SK-N-MC (cell line): ENCODE measurements at regions not wholly inside any gene's neighbourhood (a gene's known extent, or its start where the extent isn't known, plus 50 kb on each side); places are given as distances from the start of the nearest gene placed in this dataset.
A peak's percentile ranks its signal among the peaks of the same experiment; 100 is the strongest.
"Not testable (repeated sequence)": the region's sequence is repeated elsewhere in the genome, so short reads cannot be mapped to it uniquely, and the experiment has no call there.

Experiments used
- DNase-seq: peaks from one replicate; pipeline ENCODE4 v3.0.0-alpha.2; 2011; ENCODE audit warnings: low read depth, low spot score
- H3K27ac ChIP-seq: fragments of 200-600 bp; sonication (generic); 2 replicates; pipeline ENCODE4 v1.5.1; 2016; ENCODE audit warnings: mixed run types
- H3K36me3 ChIP-seq: fragments of 200-600 bp; sonication (generic); 2 replicates; pipeline ENCODE4 v1.6.1; 2017; ENCODE audit warnings: antibody characterized with exemption, low read length, mixed read lengths; ENCODE audit not compliant: insufficient read depth
- H3K4me3 ChIP-seq: fragments of 200-600 bp; sonication (generic); 2 replicates; pipeline ENCODE4 v1.5.1; 2016
- H3K9ac ChIP-seq: fragments of 200-600 bp; sonication (generic); 2 replicates; pipeline ENCODE4 v1.8.0; 2017; ENCODE audit warnings: mixed run types, mixed read lengths; ENCODE audit not compliant: insufficient read length
- H3K9me3 ChIP-seq: fragments of 200-600 bp; sonication (generic); 2 replicates; pipeline ENCODE4 v1.6.1; 2017; ENCODE audit warnings: low read depth, mild to moderate bottlenecking, antibody characterized with exemption, low read length, moderate library complexity, mixed read lengths
- EZH2 ChIP-seq: fragments of 200-600 bp; sonication (generic); IDR thresholded peaks from one replicate; pipeline ENCODE4 v1.6.1; 2017; ENCODE audit warnings: antibody characterized with exemption
- FOXP2 ChIP-seq: optimal IDR thresholded peaks from 2 replicates; pipeline ENCODE3; 2011; ENCODE audit warnings: mild to moderate bottlenecking, moderate library complexity; ENCODE audit not compliant: insufficient read depth; ENCODE audit errors: extremely low read length, control extremely low read depth
- POLR2AphosphoS5 ChIP-seq: IDR thresholded peaks from 2 replicates; pipeline ENCODE4 v1.6.1; 2012; ENCODE audit warnings: mild to moderate bottlenecking, low read depth, low read length, borderline replicate concordance

DNA sequence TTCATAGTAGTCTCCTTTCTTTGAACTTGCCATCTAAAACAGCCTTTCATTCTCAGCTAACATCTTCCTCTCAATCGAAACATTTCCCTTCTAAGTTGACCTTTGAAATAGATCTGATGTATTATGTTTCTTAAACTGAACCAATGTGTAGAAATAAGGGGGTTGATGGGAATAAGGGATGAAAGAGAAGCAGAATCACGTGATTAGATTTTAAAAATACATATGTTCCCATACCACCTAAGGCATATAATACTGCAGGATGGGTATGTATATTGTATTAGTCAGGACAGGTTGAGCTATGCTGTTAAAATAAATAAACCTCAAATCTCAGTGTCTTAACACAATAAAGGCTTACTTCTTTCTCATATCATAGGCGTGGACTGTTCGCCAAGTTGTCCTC is 207.5 kb upstream of the SRD5A2 start:
- no peak overlapping the region for H3K4me3 ChIP-seq
- TF ChIP-seq EZH2 = no peak
- TF ChIP-seq POLR2AphosphoS5 = no peak
- no peak for TF ChIP-seq FOXP2
- no peak for DNase-seq
- no peak overlapping the region for H3K27ac ChIP-seq
- no peaks in the 10 kb centered on the region for H3K9me3 ChIP-seq
- no peaks in the 10 kb centered on the region for H3K36me3 ChIP-seq
- no peak overlapping the region for H3K9ac ChIP-seq

DNA sequence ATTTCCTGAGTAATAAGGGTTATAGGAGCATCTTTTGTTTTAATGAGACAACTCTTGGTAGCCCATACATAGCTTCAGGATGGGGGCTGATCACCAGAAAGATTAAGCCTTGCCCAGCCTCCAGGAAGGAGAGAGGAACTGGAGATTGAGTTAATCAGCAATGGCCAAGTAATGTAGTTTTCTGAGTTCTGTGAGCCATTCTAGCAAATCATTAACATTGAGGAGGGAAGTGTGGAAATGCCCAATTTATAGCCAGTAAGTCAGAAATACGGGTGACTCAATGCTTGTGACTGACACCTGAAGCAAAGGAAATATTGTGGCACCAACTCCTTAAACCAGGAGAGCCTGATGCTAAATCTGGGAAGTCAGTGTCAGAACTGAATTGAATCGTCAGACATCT is 205.1 kb upstream of the SRD5A2 start:
- DNase-seq = no peak
- Histone ChIP-seq H3K4me3 (no peak overlapping the region), H3K36me3 (no peaks in the 10 kb centered on the region), H3K27ac (no peak overlapping the region), H3K9me3 (no peaks in the 10 kb centered on the region), H3K9ac (no peak overlapping the region)
- TF ChIP-seq FOXP2 (no peak), POLR2AphosphoS5 (no peak), EZH2 (no peak)

DNA sequence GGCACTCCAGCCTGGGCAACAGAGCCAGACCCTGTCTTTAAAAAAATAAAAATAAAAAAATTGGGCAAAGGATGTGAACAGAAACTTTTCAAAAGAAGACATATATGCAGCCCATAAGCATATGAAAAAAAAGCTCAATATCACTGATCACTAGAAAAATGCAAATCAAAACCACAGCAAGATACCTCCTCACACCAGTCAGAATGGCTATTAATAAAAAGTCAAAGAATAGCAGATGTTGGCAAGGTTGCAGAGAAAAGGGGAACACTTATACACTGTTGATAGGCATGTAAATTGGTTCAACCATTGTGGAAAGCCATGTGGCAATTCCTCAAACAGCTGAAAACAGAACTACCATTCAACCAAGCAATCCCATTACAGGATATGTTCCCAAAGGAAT is 204.1 kb upstream of the SRD5A2 start:
- TF ChIP-seq POLR2AphosphoS5 (no peak), FOXP2 (no peak), EZH2 (no peak)
- no peak overlapping the region for H3K9ac ChIP-seq
- no peaks in the 10 kb centered on the region for H3K9me3 ChIP-seq
- no peak overlapping the region for H3K27ac ChIP-seq
- H3K36me3 ChIP-seq = no peaks in the 10 kb centered on the region
- H3K4me3 ChIP-seq = no peak overlapping the region
- DNase-seq = no peak

DNA sequence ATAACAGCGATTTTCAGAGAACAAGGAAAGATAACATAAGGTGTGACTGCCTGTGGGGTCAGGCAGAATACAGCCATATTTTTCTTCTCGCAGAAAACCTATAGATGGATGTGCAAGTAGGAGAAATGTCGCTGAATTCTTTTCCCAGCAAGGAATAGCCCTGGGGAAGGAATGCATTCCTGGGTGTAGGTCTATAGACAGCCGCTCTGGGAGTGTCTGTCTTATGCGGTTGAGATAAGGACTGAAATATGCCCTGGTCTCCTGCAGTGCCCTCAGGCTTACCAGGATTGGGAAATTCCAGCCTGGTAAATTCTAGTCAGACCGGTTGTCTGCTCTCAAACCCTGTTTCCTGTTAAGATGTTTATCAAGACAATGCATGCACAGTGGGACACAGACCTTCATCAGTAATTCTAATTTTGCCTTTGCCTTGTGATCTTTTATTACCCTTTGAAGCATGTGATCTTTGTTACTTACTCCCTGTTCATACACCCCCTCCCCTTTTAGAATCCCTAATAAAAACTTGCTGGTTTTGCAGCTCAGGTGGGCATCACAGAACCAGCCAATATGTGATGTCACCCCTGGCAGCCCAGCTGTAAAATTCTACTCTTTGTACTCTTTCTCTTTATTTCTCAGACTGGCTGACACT is 202.8 kb upstream of the SRD5A2 start:
- not testable (repeated sequence) for H3K4me3 ChIP-seq, H3K36me3 ChIP-seq, H3K27ac ChIP-seq, H3K9me3 ChIP-seq, H3K9ac ChIP-seq
- DNase-seq = peak; percentile 63

DNA sequence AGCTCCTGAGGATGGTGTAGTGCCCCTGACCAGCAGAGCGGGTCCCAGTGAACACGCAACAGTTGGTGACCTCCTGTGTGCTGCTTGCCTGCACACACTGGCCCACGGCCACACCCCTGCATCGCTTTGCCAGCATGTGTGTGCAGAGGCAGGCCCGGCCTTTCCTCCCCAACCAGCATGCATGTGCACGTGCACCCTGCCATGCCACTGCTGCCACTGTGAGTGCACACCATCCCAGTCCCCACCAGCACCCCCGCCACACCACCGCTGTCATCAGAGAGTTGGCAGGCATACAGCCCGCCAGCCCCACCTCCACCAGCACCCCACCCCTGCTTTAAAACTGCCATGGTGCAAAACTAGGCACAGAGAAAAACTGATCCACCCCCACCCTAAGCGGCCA is 197.4 kb upstream of the SRD5A2 start:
- H3K9ac ChIP-seq = no peak overlapping the region
- DNase-seq = no peak
- no peaks in the 10 kb centered on the region for H3K9me3 ChIP-seq
- TF ChIP-seq EZH2 (no peak), POLR2AphosphoS5 (no peak), FOXP2 (no peak)
- no peak overlapping the region for H3K4me3 ChIP-seq
- no peaks in the 10 kb centered on the region for H3K36me3 ChIP-seq
- no peak overlapping the region for H3K27ac ChIP-seq

DNA sequence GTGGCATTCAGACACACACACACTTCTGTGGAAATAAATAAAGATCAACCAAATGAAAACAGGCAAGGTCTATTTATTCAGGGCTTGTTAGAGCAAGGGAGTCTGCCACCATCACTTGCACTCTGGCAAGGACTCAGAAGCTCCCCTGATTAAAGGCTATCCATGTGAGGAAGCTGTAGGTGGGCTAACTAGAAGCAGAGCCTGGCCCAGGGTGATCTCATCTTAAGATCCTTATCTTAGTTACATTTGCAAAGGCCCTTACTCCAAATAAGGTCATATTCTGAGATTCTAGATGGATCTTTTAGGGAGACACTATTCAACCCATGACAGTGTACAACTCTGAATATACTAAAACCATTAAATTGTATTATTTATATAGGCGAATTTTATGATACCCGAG is 190.0 kb upstream of the SRD5A2 start:
- H3K4me3 ChIP-seq = no peak overlapping the region
- TF ChIP-seq EZH2 (no peak), FOXP2 (no peak), POLR2AphosphoS5 (no peak)
- H3K9me3 ChIP-seq = no peaks in the 10 kb centered on the region
- H3K9ac ChIP-seq = no peak overlapping the region
- no peak for DNase-seq
- no peaks in the 10 kb centered on the region for H3K36me3 ChIP-seq
- H3K27ac ChIP-seq = no peak overlapping the region

DNA sequence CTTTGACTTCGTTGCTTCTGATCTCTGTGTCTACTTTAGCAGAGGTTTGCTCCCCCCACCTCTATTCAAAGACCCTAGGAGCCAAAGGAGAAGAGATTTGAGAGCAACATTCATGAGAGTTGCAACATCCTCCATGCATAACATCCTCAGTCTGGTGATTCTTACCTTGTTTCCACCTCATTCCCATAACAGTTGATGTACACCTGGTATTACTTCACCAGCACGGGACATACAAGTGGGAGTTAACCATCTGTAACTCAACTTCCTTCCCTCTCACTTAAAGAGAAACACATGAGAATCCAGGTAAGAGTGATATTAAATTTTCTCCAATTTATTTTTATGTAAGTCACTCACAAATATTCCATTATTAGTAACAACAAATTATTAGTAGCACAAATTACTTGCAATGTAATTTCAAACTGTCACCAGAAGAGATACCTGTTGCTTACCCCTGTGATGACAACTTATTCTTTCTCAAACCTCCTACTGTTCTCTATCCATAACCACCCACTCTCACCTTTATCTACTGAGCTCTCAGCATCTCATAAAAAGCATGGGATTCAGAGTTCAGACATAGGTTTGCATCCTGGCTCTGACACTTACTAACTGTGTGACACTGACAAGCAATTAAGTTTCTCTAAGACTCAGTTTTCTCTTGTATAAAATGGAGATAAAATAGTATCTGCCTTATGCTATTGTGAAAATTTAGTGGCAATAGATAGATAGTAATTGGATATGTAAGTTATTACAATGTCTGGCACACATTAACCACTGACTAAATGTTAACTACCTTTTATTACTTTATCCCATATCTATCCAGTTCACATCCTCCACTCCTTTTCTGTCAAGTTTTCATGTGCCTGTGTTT is 184.6 kb upstream of the SRD5A2 start:
- Histone ChIP-seq H3K9me3 (no peaks in the 10 kb centered on the region), H3K4me3 (no peak overlapping the region), H3K36me3 (no peaks in the 10 kb centered on the region), H3K27ac (no peak overlapping the region), H3K9ac (no peak overlapping the region)
- no peak for DNase-seq
- TF ChIP-seq EZH2 = no peak
- TF ChIP-seq FOXP2 = no peak
- TF ChIP-seq POLR2AphosphoS5 = no peak

DNA sequence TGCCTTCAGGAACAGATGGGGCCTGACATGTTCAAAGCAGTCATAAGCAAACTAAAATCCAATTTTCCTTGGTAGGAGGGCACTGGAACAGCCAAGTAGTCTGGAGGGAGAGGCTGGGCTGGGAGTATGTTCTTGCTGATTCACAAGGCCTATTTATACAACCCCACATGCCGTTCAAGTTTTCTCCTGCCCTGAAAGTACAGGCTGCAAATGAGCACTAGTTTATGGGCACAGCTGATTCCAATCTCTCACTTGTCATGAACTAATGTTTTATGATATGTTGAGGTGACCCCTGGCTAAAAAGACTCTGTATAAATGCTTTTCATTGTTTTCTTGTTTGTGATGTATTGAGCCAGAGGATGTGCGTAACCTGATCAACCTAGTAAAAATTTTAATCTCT is 183.4 kb upstream of the SRD5A2 start:
- no peaks in the 10 kb centered on the region for H3K9me3 ChIP-seq
- no peak for TF ChIP-seq FOXP2
- H3K36me3 ChIP-seq = no peaks in the 10 kb centered on the region
- H3K4me3 ChIP-seq = no peak overlapping the region
- no peak overlapping the region for H3K27ac ChIP-seq
- no peak overlapping the region for H3K9ac ChIP-seq
- DNase-seq = no peak

DNA sequence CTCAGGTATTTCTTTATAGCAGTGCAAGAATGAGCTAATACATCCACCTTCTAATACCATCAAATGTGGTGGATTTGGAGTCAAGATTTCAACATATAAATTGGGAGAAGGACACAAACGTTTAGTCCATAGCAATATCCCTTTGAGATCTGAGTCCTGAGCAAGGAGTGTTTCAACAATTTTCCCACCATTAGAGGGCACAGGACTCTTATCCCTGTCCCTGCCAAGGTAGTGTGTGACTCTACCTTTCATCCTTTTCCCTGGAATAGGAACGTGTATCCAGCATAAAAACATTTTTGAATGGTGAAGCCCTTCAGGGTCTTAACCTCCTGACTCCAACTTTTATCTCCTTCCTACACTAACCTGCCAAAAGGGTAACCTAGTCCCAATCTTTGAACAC is 181.3 kb upstream of the SRD5A2 start:
- Histone ChIP-seq H3K9ac (no peak overlapping the region), H3K9me3 (no peaks in the 10 kb centered on the region), H3K27ac (no peak overlapping the region), H3K4me3 (no peak overlapping the region), H3K36me3 (no peaks in the 10 kb centered on the region)
- DNase-seq = no peak
- TF ChIP-seq POLR2AphosphoS5 (no peak), EZH2 (no peak), FOXP2 (no peak)

DNA sequence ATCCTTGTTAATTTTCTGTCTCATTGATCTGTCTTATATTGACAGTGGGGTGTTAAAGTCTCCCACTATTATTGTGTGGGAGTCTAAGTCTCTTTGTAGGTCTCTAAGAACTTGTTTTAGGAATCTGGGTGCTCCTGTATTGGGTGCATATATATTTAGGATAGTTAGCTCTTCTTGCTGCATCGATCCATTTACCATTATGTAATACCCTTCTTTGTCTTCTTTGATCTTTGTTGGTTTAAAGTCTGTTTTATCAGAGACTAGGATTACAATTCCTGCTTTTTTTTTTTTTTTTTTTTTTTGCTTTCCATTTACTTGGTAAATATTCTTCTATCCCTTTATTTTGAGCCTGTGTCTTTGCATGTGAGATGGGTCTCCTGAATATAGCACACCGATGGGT is 176.6 kb upstream of the SRD5A2 start:
- DNase-seq, H3K9me3 ChIP-seq, H3K36me3 ChIP-seq, H3K9ac ChIP-seq, H3K4me3 ChIP-seq, H3K27ac ChIP-seq: not testable (repeated sequence)

DNA sequence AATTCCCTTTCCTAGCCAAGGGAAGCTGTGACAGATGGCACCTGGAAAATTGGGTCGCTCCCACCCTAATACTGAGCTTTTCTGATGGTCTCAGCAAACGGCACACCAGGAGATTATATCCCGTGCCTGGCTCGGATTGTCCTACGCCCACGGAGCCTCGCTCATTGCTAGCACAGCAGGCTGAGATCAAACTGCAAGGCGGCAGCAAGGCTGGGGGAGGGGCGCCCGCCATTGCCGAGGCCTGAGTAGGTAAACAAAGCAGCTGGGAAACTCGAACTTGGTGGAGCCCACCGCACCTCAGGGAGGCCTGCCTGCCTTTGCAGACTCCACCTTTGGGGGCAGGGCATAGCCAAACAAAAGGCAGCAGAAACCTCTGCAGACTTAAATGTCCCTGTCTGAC is 168.0 kb upstream of the SRD5A2 start:
- DNase-seq, H3K9me3 ChIP-seq, H3K36me3 ChIP-seq, H3K27ac ChIP-seq, H3K4me3 ChIP-seq, H3K9ac ChIP-seq: not testable (repeated sequence)
